ENCODE measurements at regions not wholly inside any gene's neighbourhood (a gene's known extent, or its start where the extent isn't known, plus 50 kb on each side); places are given as distances from the start of the nearest gene placed in this dataset.

- TF ChIP-seq CTCF (conservative IDR thresholded peaks at IDR 0.05; ENCODE audit: low read length) (no peak), EZH2phosphoT487 (IDR thresholded peaks at IDR 0.05; ENCODE audit: borderline replicate concordance, low read depth, low read length) (no peak)
These were observed 402.9 kb upstream of the C2CD4B start for GRCh38 chr15:62568004-62568403.
